ENCODE measurements at regions not wholly inside any gene's neighbourhood (a gene's known extent, or its start where the extent isn't known, plus 50 kb on each side); places are given as distances from the start of the nearest gene placed in this dataset.

DNA sequence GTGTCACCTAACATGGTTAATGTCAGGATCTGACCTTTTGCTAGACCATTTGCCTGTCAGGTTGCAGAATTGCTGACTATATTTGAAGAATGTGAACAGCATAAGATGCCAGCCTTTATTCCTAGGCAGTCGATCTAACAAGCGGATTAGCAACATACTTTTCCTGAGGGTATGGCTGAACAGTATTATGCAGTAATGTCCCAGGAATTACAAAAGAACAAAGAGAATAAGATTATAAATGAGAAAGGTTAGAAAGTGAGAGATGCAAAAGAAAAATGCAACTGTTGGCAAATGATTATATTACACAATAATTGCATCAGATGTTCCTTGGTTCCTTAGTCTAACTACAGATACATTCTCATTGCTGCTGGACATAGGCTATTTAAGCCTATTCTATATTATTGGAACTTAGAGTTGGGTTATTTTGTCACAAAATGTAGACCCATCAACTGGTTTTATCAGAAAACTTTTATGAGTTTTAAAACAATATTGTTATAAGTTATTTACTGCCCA is 647.1 kb upstream of the CRIM1 start:
- CTCF ChIA-PET, result no interaction called here
- H3K4me1 ChIP-seq (ENCODE audit: control insufficient read depth, insufficient read depth, low read length), result no peaks in the 10 kb centered on the region
- POLR2A ChIA-PET, result no interaction called here
- no peak overlapping the region for H3K27ac ChIP-seq (ENCODE audit: extremely low read depth, low read depth, low read length)
- H3K36me3 ChIP-seq (ENCODE audit: control insufficient read depth in 2 of 2, insufficient read depth in 1 of 2, low read length in 2 of 2), result no peaks in the 10 kb centered on the region
- no peak overlapping the region for H3K4me3 ChIP-seq (ENCODE audit: low read depth, low read length)
- no peaks in the 10 kb centered on the region for H3K9me3 ChIP-seq (ENCODE audit: control insufficient read depth, insufficient read depth, low read depth, low read length)
- TF ChIP-seq ZNF155 (tag by site-specific recombination; IDR thresholded peaks at IDR 0.05) (no peak), ZNF785 (tag by site-specific recombination; IDR thresholded peaks at IDR 0.05) (no peak), ZNF24 (tag by site-specific recombination; IDR thresholded peaks at IDR 0.05) (no peak), ZNF292 (tag by site-specific recombination; IDR thresholded peaks at IDR 0.05; ENCODE audit: borderline replicate concordance, low read depth) (no peak), ZNF544 (tag by site-specific recombination; IDR thresholded peaks at IDR 0.05) (no peak), HIC1 (tag by site-specific recombination; IDR thresholded peaks at IDR 0.05) (no peak), ZNF670 (tag by site-specific recombination; IDR thresholded peaks at IDR 0.05; ENCODE audit: low read depth) (no peak), ZFHX2 (tag by site-specific recombination; conservative IDR thresholded peaks at IDR 0.05) (no peak), ZNF623 (tag by site-specific recombination; IDR thresholded peaks at IDR 0.05) (no peak), ZNF366 (tag by site-specific recombination; conservative IDR thresholded peaks at IDR 0.05) (no peak), GLIS1 (tag by site-specific recombination; IDR thresholded peaks at IDR 0.05) (no peak), SP3 (tag by site-specific recombination; IDR thresholded peaks at IDR 0.05) (no peak)
- TF ChIP-seq, protein P1, sequence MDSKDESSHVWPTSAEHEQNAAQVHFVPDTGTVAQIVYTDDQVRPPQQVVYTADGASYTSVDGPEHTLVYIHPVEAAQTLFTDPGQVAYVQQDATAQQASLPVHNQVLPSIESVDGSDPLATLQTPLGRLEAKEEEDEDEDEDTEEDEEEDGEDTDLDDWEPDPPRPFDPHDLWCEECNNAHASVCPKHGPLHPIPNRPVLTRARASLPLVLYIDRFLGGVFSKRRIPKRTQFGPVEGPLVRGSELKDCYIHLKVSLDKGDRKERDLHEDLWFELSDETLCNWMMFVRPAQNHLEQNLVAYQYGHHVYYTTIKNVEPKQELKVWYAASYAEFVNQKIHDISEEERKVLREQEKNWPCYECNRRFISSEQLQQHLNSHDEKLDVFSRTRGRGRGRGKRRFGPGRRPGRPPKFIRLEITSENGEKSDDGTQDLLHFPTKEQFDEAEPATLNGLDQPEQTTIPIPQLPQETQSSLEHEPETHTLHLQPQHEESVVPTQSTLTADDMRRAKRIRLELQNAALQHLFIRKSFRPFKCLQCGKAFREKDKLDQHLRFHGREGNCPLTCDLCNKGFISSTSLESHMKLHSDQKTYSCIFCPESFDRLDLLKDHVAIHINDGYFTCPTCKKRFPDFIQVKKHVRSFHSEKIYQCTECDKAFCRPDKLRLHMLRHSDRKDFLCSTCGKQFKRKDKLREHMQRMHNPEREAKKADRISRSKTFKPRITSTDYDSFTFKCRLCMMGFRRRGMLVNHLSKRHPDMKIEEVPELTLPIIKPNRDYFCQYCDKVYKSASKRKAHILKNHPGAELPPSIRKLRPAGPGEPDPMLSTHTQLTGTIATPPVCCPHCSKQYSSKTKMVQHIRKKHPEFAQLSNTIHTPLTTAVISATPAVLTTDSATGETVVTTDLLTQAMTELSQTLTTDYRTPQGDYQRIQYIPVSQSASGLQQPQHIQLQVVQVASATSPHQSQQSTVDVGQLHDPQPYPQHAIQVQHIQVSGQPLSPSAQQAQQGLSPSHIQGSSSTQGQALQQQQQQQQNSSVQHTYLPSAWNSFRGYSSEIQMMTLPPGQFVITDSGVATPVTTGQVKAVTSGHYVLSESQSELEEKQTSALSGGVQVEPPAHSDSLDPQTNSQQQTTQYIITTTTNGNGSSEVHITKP (tag by site-specific recombination; IDR thresholded peaks at IDR 0.05), result no peak

DNA sequence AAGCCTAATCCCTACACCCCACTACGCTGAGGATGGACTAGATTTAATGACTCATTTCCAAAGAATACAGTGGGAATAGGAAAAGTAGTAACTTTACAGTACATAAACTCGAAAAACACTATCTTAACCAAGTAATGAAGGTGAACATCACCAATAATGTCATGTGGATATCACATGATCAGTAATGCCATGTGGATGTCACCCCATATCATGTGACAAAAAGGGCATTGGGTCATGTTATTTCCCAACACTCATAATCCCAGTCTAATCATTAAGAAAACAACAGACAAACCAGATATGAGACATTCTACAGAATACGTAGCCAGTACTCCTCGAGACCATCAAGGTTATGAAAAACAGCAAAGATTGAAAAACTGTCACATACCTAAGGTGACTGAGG is 667.3 kb upstream of the CRIM1 start:
- no peaks in the 10 kb centered on the region for H3K36me3 ChIP-seq (ENCODE audit: control insufficient read depth in 2 of 2, insufficient read depth in 1 of 2, low read length in 2 of 2)
- no peaks in the 10 kb centered on the region for H3K4me1 ChIP-seq (ENCODE audit: control insufficient read depth, insufficient read depth, low read length)
- no peak overlapping the region for H3K4me3 ChIP-seq (ENCODE audit: low read depth, low read length)
- no peak overlapping the region for H3K27ac ChIP-seq (ENCODE audit: extremely low read depth, low read depth, low read length)
- CTCF ChIA-PET, result no interaction called here
- TF ChIP-seq AEBP2 (tag by site-specific recombination; IDR thresholded peaks at IDR 0.05; ENCODE audit: borderline replicate concordance), result no peak
- TF ChIP-seq ZBTB17 (tag by site-specific recombination; IDR thresholded peaks at IDR 0.05), result no peak
- no peak for TF ChIP-seq ZNF404 (tag by site-specific recombination; IDR thresholded peaks at IDR 0.05)
- TF ChIP-seq, protein P2, sequence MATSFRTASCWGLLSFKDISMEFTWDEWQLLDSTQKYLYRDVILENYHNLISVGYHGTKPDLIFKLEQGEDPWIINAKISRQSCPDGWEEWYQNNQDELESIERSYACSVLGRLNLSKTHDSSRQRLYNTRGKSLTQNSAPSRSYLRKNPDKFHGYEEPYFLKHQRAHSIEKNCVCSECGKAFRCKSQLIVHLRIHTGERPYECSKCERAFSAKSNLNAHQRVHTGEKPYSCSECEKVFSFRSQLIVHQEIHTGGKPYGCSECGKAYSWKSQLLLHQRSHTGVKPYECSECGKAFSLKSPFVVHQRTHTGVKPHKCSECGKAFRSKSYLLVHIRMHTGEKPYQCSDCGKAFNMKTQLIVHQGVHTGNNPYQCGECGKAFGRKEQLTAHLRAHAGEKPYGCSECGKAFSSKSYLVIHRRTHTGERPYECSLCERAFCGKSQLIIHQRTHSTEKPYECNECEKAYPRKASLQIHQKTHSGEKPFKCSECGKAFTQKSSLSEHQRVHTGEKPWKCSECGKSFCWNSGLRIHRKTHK (tag by site-specific recombination; IDR thresholded peaks at IDR 0.05), result no peak
- TF ChIP-seq, protein P3, sequence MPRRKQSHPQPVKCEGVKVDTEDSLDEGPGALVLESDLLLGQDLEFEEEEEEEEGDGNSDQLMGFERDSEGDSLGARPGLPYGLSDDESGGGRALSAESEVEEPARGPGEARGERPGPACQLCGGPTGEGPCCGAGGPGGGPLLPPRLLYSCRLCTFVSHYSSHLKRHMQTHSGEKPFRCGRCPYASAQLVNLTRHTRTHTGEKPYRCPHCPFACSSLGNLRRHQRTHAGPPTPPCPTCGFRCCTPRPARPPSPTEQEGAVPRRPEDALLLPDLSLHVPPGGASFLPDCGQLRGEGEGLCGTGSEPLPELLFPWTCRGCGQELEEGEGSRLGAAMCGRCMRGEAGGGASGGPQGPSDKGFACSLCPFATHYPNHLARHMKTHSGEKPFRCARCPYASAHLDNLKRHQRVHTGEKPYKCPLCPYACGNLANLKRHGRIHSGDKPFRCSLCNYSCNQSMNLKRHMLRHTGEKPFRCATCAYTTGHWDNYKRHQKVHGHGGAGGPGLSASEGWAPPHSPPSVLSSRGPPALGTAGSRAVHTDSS (tag by site-specific recombination; IDR thresholded peaks at IDR 0.05), result no peak
- TF ChIP-seq, protein P4, sequence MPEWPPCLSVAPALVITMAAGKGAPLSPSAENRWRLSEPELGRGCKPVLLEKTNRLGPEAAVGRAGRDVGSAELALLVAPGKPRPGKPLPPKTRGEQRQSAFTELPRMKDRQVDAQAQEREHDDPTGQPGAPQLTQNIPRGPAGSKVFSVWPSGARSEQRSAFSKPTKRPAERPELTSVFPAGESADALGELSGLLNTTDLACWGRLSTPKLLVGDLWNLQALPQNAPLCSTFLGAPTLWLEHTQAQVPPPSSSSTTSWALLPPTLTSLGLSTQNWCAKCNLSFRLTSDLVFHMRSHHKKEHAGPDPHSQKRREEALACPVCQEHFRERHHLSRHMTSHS (tag by site-specific recombination; IDR thresholded peaks at IDR 0.05), result no peak
- TF ChIP-seq ZFP69B (tag by site-specific recombination; IDR thresholded peaks at IDR 0.05), result no peak
- TF ChIP-seq ZNF140 (tag by site-specific recombination; IDR thresholded peaks at IDR 0.05), result no peak
- no peak for TF ChIP-seq ZNF274 (IDR thresholded peaks at IDR 0.05; ENCODE audit: low read length)
- TF ChIP-seq ZNF274 (tag by site-specific recombination; IDR thresholded peaks at IDR 0.05; ENCODE audit: borderline replicate concordance), result no peak
- no peak for TF ChIP-seq EGR2 (tag by site-specific recombination; IDR thresholded peaks at IDR 0.05; ENCODE audit: low read depth)
- H3K9me3 ChIP-seq (ENCODE audit: control insufficient read depth, insufficient read depth, low read depth, low read length), result no peaks in the 10 kb centered on the region
- POLR2A ChIA-PET, result no interaction called here

Measured in HEK293 (cell line).